GM20000 (cell line): ENCODE measurements at regions not wholly inside any gene's neighbourhood (a gene's known extent, or its start where the extent isn't known, plus 50 kb on each side); places are given as distances from the start of the nearest gene placed in this dataset.
"Not testable (repeated sequence)": the region's sequence is repeated elsewhere in the genome, so short reads cannot be mapped to it uniquely, and the experiment has no call there.

Experiments used
- DNase-seq: peaks from one replicate; pipeline ENCODE4 v3.0.0; 2012; ENCODE audit warnings: low spot score
- TF ChIP-seq, protein P1 (sequence below): IDR thresholded peaks from 2 replicates; pipeline ENCODE4 v1.5.1; 2012; ENCODE audit warnings: mild to moderate bottlenecking, control low read depth; ENCODE audit errors: extremely low read depth, missing control alignments

DNA sequence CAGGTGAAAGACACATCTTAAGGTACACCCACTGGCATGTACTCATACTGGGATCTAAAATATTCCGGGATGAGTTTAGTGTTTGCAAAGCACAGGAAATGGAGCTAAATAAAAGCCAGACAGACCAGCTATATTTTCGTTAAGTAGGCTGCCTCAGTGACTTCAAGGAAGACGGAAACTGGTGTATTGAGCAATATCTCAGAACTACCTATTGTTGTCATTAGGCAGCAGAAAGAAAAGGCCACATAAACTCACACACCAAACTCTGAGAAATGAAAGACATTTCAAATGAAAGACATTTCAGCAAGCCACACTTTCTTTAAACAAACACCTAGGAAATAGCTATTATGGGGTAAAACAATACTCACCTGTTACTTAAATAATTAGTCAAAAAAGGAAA, 761.7 kb upstream of the SEMA6D start:
- DNase-seq: no peak
- TF ChIP-seq, protein P1, sequence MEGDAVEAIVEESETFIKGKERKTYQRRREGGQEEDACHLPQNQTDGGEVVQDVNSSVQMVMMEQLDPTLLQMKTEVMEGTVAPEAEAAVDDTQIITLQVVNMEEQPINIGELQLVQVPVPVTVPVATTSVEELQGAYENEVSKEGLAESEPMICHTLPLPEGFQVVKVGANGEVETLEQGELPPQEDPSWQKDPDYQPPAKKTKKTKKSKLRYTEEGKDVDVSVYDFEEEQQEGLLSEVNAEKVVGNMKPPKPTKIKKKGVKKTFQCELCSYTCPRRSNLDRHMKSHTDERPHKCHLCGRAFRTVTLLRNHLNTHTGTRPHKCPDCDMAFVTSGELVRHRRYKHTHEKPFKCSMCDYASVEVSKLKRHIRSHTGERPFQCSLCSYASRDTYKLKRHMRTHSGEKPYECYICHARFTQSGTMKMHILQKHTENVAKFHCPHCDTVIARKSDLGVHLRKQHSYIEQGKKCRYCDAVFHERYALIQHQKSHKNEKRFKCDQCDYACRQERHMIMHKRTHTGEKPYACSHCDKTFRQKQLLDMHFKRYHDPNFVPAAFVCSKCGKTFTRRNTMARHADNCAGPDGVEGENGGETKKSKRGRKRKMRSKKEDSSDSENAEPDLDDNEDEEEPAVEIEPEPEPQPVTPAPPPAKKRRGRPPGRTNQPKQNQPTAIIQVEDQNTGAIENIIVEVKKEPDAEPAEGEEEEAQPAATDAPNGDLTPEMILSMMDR: no peak

DNA sequence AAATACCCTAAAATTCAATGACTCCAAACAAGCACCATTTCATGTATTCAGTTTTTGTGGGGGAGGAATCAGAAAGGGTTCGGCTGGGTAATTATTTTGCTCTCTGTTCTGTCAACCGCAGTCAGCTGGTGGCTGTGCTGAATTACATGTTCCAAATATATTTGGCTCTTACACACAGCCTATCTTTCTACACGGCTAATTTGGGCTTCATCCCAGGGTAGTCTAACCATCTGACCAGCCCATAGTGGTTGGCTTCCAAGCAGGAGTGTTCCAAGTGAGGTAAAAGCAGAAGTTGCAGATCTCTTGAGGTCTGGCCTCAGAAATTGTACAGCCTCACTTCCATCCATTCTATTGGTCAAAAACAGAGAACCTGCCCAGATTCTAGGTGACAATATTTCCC, 760.8 kb upstream of the SEMA6D start:
- TF ChIP-seq, protein P1: no peak
- no peak for DNase-seq

DNA sequence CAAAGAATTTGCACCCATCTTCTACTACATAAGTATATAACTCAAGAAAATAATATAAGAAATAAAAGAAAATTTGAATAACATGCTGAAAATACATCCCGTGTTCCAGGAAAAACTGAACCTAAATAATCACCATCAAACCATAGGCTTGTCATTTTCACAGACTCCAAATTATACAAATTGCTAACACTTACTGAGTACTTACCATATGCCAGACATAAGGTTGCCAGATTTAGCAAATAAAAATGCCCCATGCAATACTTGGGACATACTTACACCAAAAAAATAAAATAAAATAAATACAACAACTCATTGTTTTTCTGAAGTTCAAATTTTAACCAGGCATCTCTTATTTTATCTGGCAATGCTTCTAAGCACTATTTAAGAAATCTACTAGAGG, 760.4 kb upstream of the SEMA6D start:
- no peak for DNase-seq
- TF ChIP-seq, protein P1: no peak

DNA sequence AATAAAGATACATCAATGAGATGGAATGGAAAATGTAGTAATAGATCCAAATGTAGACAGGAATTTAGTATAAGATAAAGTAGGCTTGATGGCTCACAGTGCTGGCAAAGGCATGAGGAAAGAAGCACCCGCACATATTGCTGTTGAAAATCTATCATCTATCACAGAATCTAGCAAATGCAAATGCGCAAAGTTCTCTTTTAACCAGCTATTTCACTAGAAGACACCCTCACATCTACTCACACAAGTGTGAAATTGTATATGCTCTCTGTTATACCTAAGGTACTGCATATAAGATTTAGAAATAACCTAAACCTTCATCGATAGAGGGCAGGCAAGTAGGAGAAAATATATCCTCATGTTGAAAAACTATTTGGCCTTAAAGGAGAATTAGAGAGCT, 756.7 kb upstream of the SEMA6D start:
- TF ChIP-seq, protein P1: no peak

DNA sequence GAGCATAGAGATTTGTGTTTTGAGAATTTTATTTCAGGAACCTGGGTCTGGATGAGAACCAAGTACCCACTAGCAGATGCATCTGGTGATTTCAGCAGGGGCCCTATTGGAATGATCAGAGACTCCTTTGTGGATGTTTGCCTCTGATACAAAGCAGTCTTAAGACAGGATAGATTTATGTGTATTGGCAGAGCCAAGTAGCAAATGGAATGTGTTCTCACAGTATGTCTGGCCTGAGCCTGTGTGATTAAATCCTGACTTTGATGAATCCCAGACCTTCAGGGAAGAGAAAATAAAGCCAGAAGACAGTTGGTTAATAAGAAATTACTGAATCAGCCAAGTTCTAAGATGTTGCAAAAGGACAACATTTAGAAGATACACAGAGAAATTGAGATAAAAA, 755.5 kb upstream of the SEMA6D start:
- no peak for DNase-seq
- TF ChIP-seq, protein P1: no peak

More for the DNA sequence above, 756.7 kb upstream of the SEMA6D start:
- no peak for DNase-seq

DNA sequence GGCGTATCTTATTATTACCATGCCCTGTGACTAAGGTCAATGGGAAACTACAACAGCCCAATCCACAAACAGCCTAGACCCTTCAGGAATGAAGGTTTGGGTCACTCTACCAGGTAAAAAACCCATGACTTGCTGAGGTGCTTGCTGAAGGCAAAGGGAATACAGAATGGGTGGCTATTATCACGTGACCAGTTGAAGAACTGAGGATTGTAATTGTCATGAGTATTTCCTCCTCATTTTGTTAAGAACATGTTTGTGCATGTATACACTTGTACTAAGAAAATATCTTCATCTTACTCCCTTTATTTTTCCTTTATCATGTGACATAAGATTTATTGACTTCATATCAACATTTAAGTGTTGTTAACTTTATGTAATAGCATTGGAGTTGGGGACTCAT, 729.2 kb upstream of the SEMA6D start:
- DNase-seq: not testable (repeated sequence)

DNA sequence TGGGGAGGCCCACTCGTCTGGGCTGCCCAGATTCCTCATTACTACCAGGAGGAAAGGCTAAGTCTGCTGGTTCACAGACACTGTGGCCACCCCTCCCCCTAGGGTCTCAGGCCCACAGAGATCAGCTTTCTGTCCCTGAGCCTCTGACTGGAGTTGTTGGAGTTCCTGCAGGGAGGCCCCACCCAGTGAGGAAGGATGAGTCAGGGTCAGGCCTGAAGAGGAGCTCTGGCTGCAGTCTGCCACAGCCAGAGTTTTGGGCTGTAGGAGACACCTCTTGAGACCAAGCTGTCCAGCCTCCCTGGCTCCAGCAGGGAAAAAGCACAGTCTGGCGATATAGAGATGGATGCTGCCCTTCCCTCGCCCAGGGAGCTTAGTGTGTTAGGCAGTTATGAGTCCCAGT, 720.9 kb upstream of the SEMA6D start:
- no peak for DNase-seq
- TF ChIP-seq, protein P1: no peak

DNA sequence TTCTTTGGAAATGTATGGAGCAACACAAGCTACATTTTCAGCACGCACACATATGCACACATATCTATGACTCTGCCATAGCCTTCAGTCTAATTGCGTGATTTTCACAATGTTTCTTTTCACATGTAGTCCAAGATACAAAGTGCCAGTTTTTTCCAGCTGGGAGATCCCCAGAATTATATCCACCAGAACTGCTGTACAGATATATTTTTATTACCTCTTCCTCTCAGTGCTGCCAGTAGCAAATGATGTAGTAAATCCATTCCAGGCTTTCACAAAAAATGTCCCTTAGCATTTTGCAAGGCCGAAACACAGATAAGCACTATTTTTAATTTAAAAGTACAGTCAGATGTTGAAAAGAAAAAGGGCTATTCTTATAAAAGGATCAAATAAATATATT, 719.8 kb upstream of the SEMA6D start:
- TF ChIP-seq, protein P1: no peak
- no peak for DNase-seq
